Neural cell (in vitro differentiated cells): ENCODE measurements at regions not wholly inside any gene's neighbourhood (a gene's known extent, or its start where the extent isn't known, plus 50 kb on each side); places are given as distances from the start of the nearest gene placed in this dataset.

Experiments used
- EP300 ChIP-seq: fragments of 450-650 bp; conservative IDR thresholded peaks from 2 replicates; pipeline ENCODE4 v1.6.1; 2014; ENCODE audit warnings: antibody characterized with exemption, mild to moderate bottlenecking, moderate library complexity; ENCODE audit not compliant: poor library complexity, severe bottlenecking
- POLR2AphosphoS5 ChIP-seq: IDR thresholded peaks from 2 replicates; pipeline ENCODE4 v1.6.1; 2012

GRCh38 chr3:153356908-153357307, 194.9 kb downstream of the RAP2B start:
- TF ChIP-seq POLR2AphosphoS5 = no peak
- no peak for TF ChIP-seq EP300
